Pancreas (tissue), 10 donors: ENCODE measurements at regions not wholly inside any gene's neighbourhood (a gene's known extent, or its start where the extent isn't known, plus 50 kb on each side); places are given as distances from the start of the nearest gene placed in this dataset.

Source experiments
- ATAC-seq, 4 donors: fragments of 200-7000 bp; cut with Tn5 transposase; one replicate each; pipeline versions ENCODE4 v1.8.0 to v1.9.1; 2020; ENCODE audit warnings: mild to moderate bottlenecking in 4 of 4, moderate library complexity in 4 of 4
- DNase-seq, 6 donors: peaks; one replicate each; pipeline ENCODE4 v3.0.0-alpha.2; 2020
- FAIRE-seq: peaks from 2 replicates; lab custom pipeline; 2012; peaks lifted over from hg19 to GRCh38; lab: Jason Lieb, UNC
- H3K27ac ChIP-seq, 4 donors: fragments of 200-600 bp; sonication (generic); 1 replicate in 3 of 4; 2 replicates in 1 of 4; pipeline versions ENCODE4 v1.5.0 to v1.8.0; 2020
- H3K27me3 ChIP-seq, 4 donors: fragments of 200-600 bp; one replicate each; pipeline ENCODE4 v1.8.0; 2021
- H3K36me3 ChIP-seq, 3 donors: fragments of 200-600 bp; sonication (generic) in 1 of 3; one replicate each; pipeline versions ENCODE4 v1.5.0 to v1.8.0; 2020 to 2021
- H3K4me1 ChIP-seq, 3 donors: fragments of 200-600 bp; one replicate each; pipeline ENCODE4 v1.8.0; 2021
- H3K4me3 ChIP-seq, 4 donors: fragments of 200-600 bp; sonication (generic) in 2 of 4; one replicate each; pipeline versions ENCODE4 v1.5.0 to v1.8.0; 2020 to 2021
- H3K9me3 ChIP-seq, 4 donors: fragments of 200-600 bp; one replicate each; pipeline ENCODE4 v1.8.0; 2021
- WGBS, 2 donors: extraction: QIAGEN DNeasy Blood & Tissue Kit; methylation state at CpG; one replicate each; pipeline ENCODE4 v1.1.7; 2013; 5-methylcytosine and 5-hydroxymethylcytosine counted together
- intact Hi-C, 3 donors: fragments of 100-400 bp; cut with DNase I; formaldehyde crosslinking; loops; one replicate each; pipeline versions ENCODE4 v1.11.1 to v1.14.2; 2022
- TF ChIP-seq, protein P1 (sequence below), 4 donors: fragments of 200-600 bp; sonication (generic) in 3 of 4; IDR thresholded peaks; one replicate each; pipeline versions ENCODE4 v1.5.0 to v1.8.0; 2021; ENCODE audit warnings: antibody characterized with exemption in 4 of 4
- donor health status: healthy with polysubstance abuse.
- donor health status: DM: no; HTN: no; CAD: no; lungs with moderate emphysema.
- donor health status: DM: no; HTN: no; CAD: no.
- donor health status: control.
- donor health status: control.
- donor health status: Bipolar disorder and iron deficiency.
- donor health status: DM: yes; HTN: yes; CAD: no.
- donor health status: DM: no; HTN: no; CAD: no.
- donor health status: DM: no; HTN: no; CAD: no.
- donor health status: DM: yes; HTN: yes; CAD: no.

DNA sequence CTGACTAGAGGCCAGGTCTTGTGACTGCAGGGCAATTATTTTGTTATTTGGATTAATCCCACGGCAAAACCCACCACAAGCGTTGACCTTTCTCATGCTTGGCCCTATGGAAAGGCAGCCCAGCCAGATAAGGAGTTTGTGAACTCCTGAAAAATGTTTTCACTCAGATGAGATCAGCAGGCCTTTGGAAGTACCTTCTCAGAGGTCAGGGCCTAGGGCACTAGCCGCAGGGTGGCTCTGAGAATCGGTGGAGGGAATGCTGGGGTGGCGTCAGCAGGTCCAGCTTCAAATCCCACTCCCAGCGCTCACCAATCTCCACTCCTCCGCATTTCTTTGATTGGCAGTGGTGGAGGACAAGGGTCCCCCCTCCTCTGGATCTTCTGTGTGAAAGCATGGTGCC is 194.4 kb downstream of the GADD45G start:
- no peak for ATAC-seq
- intact Hi-C loops, result no loop called here
- no peak for DNase-seq
- FAIRE-seq, result no peak
- WGBS, 2 donors, result 94 to 99% methylated on average over 7 of the region's 7 CpGs
- H3K27ac ChIP-seq, result no peak overlapping the region
- no peaks in the 10 kb centered on the region for H3K36me3 ChIP-seq
- TF ChIP-seq, protein P1, sequence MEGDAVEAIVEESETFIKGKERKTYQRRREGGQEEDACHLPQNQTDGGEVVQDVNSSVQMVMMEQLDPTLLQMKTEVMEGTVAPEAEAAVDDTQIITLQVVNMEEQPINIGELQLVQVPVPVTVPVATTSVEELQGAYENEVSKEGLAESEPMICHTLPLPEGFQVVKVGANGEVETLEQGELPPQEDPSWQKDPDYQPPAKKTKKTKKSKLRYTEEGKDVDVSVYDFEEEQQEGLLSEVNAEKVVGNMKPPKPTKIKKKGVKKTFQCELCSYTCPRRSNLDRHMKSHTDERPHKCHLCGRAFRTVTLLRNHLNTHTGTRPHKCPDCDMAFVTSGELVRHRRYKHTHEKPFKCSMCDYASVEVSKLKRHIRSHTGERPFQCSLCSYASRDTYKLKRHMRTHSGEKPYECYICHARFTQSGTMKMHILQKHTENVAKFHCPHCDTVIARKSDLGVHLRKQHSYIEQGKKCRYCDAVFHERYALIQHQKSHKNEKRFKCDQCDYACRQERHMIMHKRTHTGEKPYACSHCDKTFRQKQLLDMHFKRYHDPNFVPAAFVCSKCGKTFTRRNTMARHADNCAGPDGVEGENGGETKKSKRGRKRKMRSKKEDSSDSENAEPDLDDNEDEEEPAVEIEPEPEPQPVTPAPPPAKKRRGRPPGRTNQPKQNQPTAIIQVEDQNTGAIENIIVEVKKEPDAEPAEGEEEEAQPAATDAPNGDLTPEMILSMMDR (IDR thresholded peaks at IDR 0.05), result no peak
- H3K4me3 ChIP-seq, result no peak overlapping the region
- H3K9me3 ChIP-seq, result no peaks in the 10 kb centered on the region
- no peaks in the 10 kb centered on the region for H3K4me1 ChIP-seq
- H3K27me3 ChIP-seq, result no peaks in the 10 kb centered on the region

GRCh38 chr9:89799766-89800165 is 195.0 kb downstream of the GADD45G start:
- FAIRE-seq (no peak), DNase-seq (no peak), ATAC-seq (no peak)
- no peaks in the 10 kb centered on the region for H3K9me3 ChIP-seq
- H3K27ac ChIP-seq, result no peak overlapping the region
- no peak overlapping the region for H3K4me3 ChIP-seq
- 84 to 96% methylated on average over 3 of the region's 3 CpGs for WGBS, 2 donors
- H3K27me3 ChIP-seq, result no peaks in the 10 kb centered on the region
- TF ChIP-seq, protein P1 (IDR thresholded peaks at IDR 0.05), result no peak
- intact Hi-C loops, result no loop called here
- no peaks in the 10 kb centered on the region for H3K4me1 ChIP-seq
- no peaks in the 10 kb centered on the region for H3K36me3 ChIP-seq

- Histone ChIP-seq H3K9me3 (no peaks in the 10 kb centered on the region), H3K27ac (no peak overlapping the region), H3K4me1 (no peaks in the 10 kb centered on the region), H3K36me3 (no peaks in the 10 kb centered on the region), H3K4me3 (no peak overlapping the region), H3K27me3 (no peaks in the 10 kb centered on the region)
- DNase-seq, result no peak
- TF ChIP-seq, protein P1 (IDR thresholded peaks at IDR 0.05), result no peak
- intact Hi-C loops, result no loop called here
- FAIRE-seq, result no peak
- 73 to 84% methylated on average over 4 of the region's 4 CpGs for WGBS, 2 donors
- no peak for ATAC-seq
Observed at GRCh38 chr9:89801341-89801740, 196.5 kb downstream of the GADD45G start.

DNA sequence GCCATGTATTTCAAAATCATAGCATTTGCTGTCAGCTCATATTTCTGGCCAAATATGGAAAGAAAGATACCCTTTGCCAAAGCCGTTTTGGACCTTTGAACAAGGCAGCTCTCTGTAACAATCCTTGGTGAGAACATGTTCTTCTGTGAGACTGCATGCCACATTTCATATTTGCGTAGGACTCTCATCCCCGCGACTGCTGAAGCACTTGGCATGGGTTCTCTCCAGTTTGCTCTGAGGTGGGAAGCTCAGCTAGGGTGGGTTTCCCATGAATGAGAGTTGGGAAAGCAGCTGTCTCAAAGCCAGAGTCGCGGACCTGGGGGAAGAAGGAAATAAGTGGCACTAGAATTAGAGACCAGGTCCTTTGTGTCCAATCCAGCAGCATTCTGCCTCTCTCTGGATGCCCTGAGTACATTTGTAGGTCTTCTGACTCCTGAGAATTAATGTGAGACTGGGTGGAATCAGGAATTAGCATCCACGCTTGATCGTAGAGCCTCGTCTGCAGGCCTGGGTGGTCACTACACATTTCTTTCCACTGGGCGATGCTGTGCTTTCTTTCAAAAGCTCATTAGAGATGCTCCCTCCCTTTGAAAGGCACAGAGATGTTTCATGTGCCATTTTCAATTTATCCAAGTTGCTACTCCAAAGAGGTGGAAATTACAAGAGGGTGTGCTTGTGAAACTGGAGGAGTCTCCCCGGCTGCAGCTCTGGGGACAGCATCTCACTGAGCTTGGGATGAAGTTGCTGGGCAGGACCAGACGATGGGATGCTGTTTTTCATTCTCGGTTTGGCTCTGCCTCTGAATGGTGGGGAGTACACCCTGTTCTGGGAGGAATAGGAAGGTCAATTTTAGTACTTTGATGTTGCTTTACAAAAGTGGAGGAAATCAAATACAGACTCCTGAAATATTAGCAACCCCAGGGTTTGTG is 197.2 kb downstream of the GADD45G start:
- no peaks in the 10 kb centered on the region for H3K27me3 ChIP-seq
- H3K9me3 ChIP-seq, result no peaks in the 10 kb centered on the region
- TF ChIP-seq, protein P1 (IDR thresholded peaks at IDR 0.05), result no peak
- no peak for FAIRE-seq
- H3K36me3 ChIP-seq, result no peaks in the 10 kb centered on the region
- no peak for DNase-seq
- ATAC-seq, result no peak
- intact Hi-C loops, result no loop called here
- no peak overlapping the region for H3K4me3 ChIP-seq
- no peak overlapping the region for H3K27ac ChIP-seq
- 66 to 79% methylated on average over 13 of the region's 13 CpGs for WGBS, 2 donors
- H3K4me1 ChIP-seq, result no peaks in the 10 kb centered on the region

DNA sequence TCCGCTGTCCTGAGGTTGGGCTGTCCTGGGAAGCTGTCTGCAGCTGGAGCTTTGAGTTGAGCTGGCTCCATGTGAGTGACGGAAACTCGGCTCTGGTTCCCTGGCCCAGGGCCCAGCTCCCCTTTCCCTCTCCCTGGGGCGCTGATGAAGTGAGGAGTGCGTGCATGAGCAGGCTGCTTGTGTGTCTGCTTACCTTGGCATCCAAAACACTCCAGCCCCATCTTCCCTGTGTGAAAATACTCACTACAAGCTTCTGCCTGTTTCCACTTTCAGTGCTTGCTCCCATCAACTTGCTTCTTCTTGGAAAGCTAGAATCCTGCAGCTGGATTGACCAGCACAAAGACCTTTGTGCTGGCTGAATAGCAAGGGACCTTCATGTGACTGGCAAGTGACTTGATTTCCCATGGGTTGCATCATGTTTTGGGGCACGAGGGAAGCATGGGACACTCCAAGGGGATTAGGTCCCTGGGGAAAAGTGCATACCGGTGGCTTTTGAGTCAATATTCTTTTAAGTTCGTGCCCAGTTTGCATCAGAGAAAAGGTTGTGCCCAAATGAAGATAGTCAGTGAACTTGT is 198.1 kb downstream of the GADD45G start:
- Histone ChIP-seq H3K27me3 (no peaks in the 10 kb centered on the region), H3K36me3 (no peaks in the 10 kb centered on the region), H3K27ac (no peak overlapping the region), H3K4me3 (no peak overlapping the region), H3K4me1 (no peaks in the 10 kb centered on the region), H3K9me3 (no peaks in the 10 kb centered on the region)
- intact Hi-C loops, result no loop called here
- TF ChIP-seq, protein P1 (IDR thresholded peaks at IDR 0.05), result no peak
- FAIRE-seq (no peak), DNase-seq (no peak), ATAC-seq (peak in 2 of 4 donors; percentile 36 to 43)
- whole genome bisulfite sequencing, 2 donors, result 45 to 49% methylated on average over 8 of the region's 8 CpGs
